Activated CD8-positive, alpha-beta memory T cell treated with anti-CD3 and anti-CD28 coated beads, Interleukin-2, amount 50 U/mL, for 48 hours (primary cell): ENCODE measurements at regions not wholly inside any gene's neighbourhood (a gene's known extent, or its start where the extent isn't known, plus 50 kb on each side); places are given as distances from the start of the nearest gene placed in this dataset.
"Not testable (repeated sequence)": the region's sequence is repeated elsewhere in the genome, so short reads cannot be mapped to it uniquely, and the experiment has no call there.

Experiments used
- DNase-seq: peaks from one replicate; pipeline ENCODE4 v3.0.0-alpha.2; 2020

GRCh38 chr6:19337101-19337500 is 500.1 kb upstream of the ID4 start:
- DNase-seq = no peak

GRCh38 chr6:19342616-19343015 is 494.6 kb upstream of the ID4 start:
- DNase-seq = no peak

DNA sequence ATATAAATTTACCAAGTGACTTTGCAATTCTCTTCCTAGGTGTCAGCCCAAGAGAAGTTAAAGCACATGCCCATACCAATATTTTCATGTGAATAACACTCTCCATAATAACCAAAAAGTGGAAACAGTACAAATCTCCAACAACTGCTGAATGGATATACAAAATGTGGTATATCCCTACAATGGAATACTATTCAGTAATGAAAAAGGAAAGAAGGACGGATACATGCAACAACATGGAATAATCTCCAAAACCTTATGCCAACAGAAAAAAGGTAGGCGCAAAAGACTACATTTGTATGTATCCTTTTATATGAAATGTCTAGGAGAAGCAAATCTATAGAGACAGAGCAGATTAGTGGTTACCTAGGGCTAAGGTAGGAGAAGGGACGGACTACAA is 487.7 kb upstream of the ID4 start:
- DNase-seq = no peak

- DNase-seq = no peak
Observed at GRCh38 chr6:19354181-19354580, 483.0 kb upstream of the ID4 start.

DNA sequence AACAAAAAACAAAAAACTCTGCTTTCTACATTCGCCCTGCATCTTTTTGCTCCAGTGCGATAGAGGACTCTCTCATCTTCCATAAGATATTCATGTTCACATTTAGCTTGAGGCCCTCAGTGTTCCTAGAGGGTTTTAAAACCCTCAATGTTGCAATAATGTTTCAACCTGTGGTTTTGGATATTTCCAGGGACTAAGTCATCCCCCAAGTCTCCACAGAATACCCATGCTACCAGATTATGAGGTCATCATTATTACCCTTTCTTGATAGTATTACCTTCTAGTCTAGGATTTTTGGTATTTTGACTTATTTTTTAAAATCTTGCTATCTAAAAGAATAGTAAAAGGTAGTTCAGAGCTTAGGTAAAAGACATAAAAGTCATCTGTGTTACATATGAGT is 480.5 kb upstream of the ID4 start:
- DNase-seq = no peak

GRCh38 chr6:19362396-19362795 is 474.8 kb upstream of the ID4 start:
- no peak for DNase-seq

GRCh38 chr6:19368511-19368910 is 468.7 kb upstream of the ID4 start:
- no peak for DNase-seq

- no peak for DNase-seq
Observed at GRCh38 chr6:19369785-19370184, 467.4 kb upstream of the ID4 start.

DNA sequence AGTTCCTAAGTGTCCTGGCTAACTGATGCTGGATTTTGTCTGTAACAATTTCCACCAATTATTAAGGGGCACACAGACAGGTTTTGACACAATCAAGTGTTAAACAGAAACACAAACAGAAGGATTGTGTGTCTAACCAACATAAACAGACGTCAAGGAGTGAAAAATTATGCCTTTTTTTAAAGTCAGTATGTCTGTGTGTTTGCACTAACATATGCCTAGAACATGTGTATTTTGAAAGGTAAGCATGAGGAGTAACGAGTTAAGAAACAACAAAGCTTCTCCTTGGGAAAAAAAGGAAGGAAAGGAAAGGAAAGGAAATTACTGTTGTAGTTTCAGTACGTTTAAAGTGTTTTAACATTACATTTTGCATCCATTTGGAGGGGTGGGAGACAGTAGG is 466.3 kb upstream of the ID4 start:
- DNase-seq = no peak

GRCh38 chr6:19375613-19376012 is 461.6 kb upstream of the ID4 start:
- no peak for DNase-seq

DNA sequence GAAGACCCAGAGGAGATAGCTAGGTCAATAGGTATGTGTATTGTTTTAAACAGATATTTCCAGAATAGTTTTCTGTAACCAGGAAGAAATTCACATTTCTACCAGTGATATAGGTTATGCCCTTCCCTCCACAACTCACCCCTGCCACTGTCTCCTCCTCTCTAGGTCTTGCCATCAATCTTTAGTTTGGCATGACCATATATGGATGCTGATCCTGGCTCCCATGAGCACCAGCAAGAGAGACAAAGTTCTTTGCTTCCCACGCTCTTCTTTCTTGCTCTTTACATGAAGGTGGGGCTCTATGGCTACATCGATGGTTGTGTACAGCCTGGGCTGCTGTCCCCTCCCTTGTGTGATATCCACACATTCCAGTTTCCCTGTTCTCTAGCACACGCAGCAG is 459.4 kb upstream of the ID4 start:
- DNase-seq = no peak

GRCh38 chr6:19380293-19380692 is 456.9 kb upstream of the ID4 start:
- no peak for DNase-seq

DNA sequence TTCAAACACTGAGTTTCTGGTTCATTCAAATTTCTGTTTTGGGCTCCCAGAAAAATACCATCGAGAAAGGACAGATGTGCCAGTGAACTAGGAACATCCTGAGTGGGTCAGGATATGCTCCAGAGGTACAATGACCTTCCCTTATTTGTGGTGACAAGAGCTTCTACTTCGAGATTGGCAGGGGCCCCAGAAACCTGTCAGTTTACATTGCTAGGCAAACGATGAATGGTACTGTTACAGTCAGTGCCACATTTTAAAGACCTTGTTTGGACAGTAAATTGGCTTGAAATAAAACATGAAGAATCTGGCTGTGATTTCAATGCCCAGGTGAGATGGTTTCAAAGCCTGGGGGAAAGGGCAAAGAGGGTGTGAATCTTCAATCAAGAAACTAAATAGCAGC is 454.5 kb upstream of the ID4 start:
- no peak for DNase-seq

GRCh38 chr6:19391926-19392325 is 445.2 kb upstream of the ID4 start:
- DNase-seq = no peak

- no peak for DNase-seq
Observed at GRCh38 chr6:19394051-19394450, 443.1 kb upstream of the ID4 start.

DNA sequence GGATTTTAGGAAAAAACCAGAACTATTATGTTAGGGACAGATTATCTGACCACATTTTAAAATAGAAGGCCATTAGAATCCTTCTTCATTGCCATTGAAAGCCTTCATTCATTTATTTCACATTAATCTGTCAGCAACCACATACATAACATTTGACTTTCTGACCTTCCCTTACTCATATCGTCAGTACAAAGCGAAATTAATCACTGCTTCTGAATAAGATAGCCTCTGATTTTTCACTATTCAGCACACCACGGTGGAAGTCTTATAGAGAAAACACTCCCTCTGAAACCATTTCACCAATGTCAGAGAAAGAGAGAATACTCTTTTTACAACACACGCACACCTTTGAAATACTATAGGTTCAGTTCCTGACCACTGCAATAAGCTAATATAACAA is 442.5 kb upstream of the ID4 start:
- DNase-seq = no peak

DNA sequence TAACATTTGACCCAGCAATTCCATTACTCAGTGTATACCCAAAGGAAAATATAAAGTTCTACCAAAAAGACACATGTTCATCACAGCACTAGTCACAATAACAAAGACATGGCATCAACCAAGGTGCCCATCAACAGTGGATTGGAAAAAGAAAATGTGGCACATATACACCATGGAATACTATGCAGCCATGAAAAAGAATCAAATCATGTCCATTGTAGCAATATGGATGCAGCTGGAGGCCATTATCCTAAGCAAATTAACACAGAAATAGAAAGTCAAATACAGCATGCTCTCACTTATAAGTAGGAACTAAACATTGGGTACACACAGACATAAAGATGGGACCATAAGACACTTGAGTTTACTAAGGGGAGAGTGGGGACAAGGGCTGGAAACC is 441.9 kb upstream of the ID4 start:
- no peak for DNase-seq

DNA sequence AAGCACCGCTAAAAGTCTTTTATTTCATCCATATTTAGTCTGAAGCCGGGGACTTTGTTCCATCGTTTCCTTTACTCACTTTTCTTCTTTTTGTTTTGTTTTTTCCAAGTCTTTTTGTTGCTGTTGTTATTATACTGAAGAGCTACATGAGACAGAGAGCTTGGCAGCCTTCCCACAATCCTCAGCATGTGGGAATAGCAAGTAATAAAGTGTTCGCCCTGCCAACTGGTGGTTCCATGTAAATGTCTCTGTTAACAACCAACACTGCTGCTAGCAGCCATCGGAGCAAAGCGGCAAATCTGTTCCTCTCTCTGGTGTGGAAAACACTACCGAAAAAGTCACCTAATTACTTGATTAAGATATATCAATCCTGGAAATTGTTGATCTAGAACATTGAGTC is 437.8 kb upstream of the ID4 start:
- no peak for DNase-seq

- DNase-seq = not testable (repeated sequence)
Observed at GRCh38 chr6:19404884-19405283, 432.3 kb upstream of the ID4 start.

- no peak for DNase-seq
Observed at GRCh38 chr6:19408331-19408730, 428.8 kb upstream of the ID4 start.

GRCh38 chr6:19410481-19410880 is 426.7 kb upstream of the ID4 start:
- DNase-seq = no peak

DNA sequence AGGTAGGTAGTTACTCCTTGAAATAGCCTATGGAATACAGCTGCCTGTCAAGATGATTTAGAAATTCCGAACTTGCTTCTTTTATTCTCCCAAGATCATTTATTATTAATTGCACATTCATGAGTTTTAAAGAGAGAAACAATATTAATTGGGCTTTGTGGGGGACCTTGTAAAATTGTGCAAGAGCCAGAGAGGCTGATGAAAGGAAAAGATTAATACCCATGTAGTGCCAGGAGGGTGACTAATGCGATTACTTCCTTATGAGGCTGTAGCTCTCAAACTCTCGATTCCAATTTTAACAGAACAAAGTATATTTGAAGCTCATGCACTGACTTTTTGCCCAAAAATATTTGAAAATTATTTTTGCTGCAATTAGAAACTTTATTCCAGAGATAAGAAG is 423.8 kb upstream of the ID4 start:
- no peak for DNase-seq

DNA sequence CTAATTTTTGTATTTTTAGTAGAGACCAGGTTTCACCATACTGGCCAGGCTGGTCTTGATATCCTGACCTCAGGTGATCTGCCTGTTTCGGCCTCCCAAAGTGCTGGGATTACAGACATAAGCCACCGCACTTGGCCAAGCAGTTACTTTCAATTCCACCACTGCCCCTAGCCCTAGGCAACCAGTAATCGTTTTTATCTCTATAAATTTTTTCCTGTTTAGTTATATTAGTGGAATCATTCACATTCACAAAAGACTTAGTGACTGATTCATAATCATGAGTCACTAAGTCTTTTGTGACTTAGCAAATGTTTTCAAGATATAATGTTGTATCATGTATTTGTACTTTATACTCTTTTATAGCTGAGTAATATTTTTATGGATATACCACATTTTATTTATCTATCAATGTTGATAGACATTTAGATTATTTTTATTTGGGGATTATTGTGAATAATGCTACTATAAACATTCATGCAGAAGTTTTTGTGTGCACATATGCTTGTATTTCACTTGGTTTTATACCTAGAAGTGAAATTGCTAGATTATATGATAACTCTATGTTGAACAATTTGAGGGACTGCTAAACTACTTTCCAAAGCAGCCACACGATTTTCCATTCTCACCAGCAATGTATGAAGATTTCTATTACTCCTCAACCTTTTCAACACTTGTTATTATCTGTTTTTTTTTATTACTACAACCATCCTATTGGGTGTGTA is 421.4 kb upstream of the ID4 start:
- DNase-seq = no peak

DNA sequence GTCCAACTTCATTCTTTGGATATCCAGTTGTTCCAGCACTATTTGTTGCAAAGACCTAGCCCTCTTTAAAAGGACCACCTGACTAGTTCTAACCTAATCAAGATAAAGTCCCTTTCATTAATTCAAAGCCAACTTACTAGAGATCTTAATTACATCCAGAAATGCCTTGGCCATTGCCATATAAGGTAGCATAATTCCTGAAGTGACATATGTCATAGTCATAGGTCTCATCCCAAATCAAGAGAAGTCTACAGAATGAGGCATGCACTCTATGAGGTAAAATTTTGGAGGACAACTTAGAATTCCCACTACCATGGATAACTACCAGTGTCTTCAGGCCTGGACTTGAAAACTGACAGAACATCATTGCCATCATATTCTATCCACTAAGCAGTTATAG is 420.4 kb upstream of the ID4 start:
- DNase-seq = no peak

DNA sequence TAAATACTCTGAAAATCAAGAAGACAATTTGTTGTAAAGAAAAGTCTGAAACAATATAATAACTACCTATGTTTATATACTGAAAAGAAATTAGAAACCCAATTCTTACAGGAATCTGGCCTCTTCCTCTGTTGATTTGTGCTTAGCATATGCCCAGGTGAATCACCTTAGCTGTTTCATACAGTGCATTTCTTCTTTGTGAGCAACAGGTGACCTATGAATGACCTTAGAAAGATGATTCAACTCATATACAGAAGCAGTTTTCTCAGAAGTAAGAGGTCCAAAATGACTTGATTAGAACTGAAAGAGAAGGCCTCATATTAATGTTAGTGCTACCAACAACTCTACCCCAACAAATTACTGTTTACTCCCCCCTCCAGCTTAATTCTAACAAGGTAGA is 419.5 kb upstream of the ID4 start:
- DNase-seq = no peak

DNA sequence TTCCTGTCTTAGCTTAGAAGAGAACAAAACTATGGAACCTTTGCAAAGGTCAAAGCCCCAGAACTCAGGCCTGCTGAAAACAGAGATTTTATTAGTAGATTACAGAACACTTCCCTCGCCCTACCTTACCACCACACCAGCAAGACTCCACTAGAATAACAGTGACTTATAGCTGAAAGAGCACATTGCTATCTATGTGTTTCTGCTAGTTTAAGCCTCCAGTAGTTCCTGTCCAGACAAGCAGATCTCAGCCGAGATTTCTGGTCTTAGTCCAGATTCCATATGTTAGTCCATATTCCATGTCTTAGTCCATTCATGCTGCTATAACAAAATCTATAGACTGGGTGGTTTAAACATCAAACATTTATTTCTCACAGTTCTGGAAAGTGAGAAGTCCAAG is 412.3 kb upstream of the ID4 start:
- DNase-seq = no peak
